ENCODE measurements at regions not wholly inside any gene's neighbourhood (a gene's known extent, or its start where the extent isn't known, plus 50 kb on each side); places are given as distances from the start of the nearest gene placed in this dataset.

DNA sequence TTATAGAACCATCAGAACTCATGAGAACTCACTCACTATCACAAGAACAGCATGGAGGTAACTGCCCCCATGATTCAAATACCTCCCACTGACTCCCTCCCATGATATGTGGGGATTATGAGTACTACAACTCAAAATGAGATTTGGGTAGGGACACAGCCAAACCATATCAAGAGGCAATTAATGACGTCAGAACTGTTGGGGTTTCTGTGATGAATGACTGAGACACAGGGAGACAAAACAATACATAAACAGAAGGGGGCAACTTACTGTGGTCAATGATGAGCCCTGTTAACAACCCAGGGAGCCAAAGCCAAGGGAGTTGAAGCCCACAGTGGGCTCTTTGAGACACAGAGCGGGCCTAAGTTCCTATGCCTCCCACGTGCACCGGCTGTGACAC lies 171.3 kb upstream of the GHITM start:
- Histone ChIP-seq H2BK5ac (ENCODE audit: low read depth, low read length) (no peak overlapping the region), H3K36me3 (ENCODE audit: control insufficient read depth in 2 of 4, insufficient read depth in 4 of 4, low read length in 3 of 4) (no peaks in the 10 kb centered on the region)
- TF ChIP-seq, protein P1, sequence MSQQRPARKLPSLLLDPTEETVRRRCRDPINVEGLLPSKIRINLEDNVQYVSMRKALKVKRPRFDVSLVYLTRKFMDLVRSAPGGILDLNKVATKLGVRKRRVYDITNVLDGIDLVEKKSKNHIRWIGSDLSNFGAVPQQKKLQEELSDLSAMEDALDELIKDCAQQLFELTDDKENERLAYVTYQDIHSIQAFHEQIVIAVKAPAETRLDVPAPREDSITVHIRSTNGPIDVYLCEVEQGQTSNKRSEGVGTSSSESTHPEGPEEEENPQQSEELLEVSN (IDR thresholded peaks at IDR 0.05) = no peak
- TF ChIP-seq SP1 (IDR thresholded peaks at IDR 0.05; ENCODE audit: low read depth, low read length) = no peak
- no peak for TF ChIP-seq GTF2F1 (IDR thresholded peaks at IDR 0.05; ENCODE audit: borderline replicate concordance, low read depth, low read length)
- TF ChIP-seq ATF2 (IDR thresholded peaks at IDR 0.05; ENCODE audit: low read length) = no peak
- TF ChIP-seq YY1 (IDR thresholded peaks at IDR 0.05; ENCODE audit: low read depth, low read length) = no peak
- TF ChIP-seq CHD1 (IDR thresholded peaks at IDR 0.05; ENCODE audit: low read depth, low read length) = no peak
- no peak for TF ChIP-seq POLR2A (IDR thresholded peaks at IDR 0.05; ENCODE audit: control extremely low read depth in 1 of 2, low read depth in 2 of 2, low read length in 2 of 2)
- TF ChIP-seq TAF7 (optimal IDR thresholded peaks at IDR 0.05; ENCODE audit: borderline replicate concordance, low read depth, low read length) = no peak

More for the DNA sequence above, 171.3 kb upstream of the GHITM start:
- no peak overlapping the region for H3K18ac ChIP-seq (ENCODE audit: extremely low read depth, low read length)
- H4K8ac ChIP-seq (ENCODE audit: extremely low read depth, insufficient read depth, low read length) = no peak overlapping the region
- H2BK120ac ChIP-seq (replicated peaks; ENCODE audit: low read depth, low read length) = no peak overlapping the region
- no peak overlapping the region for H2BK15ac ChIP-seq (ENCODE audit: low read length)
- no peak overlapping the region for H2BK12ac ChIP-seq (ENCODE audit: low read depth, low read length)
- FAIRE-seq = no peak
- H3K23ac ChIP-seq (ENCODE audit: insufficient read length) = no peak overlapping the region
- no peak overlapping the region for H2AFZ ChIP-seq (ENCODE audit: low read length)
- no peak overlapping the region for H3K4me3 ChIP-seq (ENCODE audit: extremely low read depth in 1 of 4, insufficient read depth in 2 of 4, low read depth in 3 of 4, low read length in 4 of 4)
- H3K9me3 ChIP-seq (ENCODE audit: insufficient read depth in 2 of 2, low read depth in 1 of 2, low read length in 1 of 2) = no peaks in the 10 kb centered on the region
- H3K4ac ChIP-seq (replicated peaks; ENCODE audit: insufficient read length, low read depth, low read length) = no peak overlapping the region
- H3K23me2 ChIP-seq (ENCODE audit: low read depth, low read length) = no peaks in the 10 kb centered on the region
- ChIA-PET POLR2A (ENCODE audit: partially characterized antibody) (interaction anchor here (0.7 kb wide), 1 partner anchor 188 kb away, joined by 3 read pairs; no protein-coding TSS in a partner anchor), CTCF (ENCODE audit: partially characterized antibody) (no interaction called here)
- DNase-seq (ENCODE audit: low read depth in 1 of 2, low spot score in 2 of 2) = no peak
- no peak overlapping the region for H3K9ac ChIP-seq (replicated peaks in 1 of 4; ENCODE audit: extremely low read depth in 1 of 4, low read depth in 3 of 4, low read length in 3 of 4)
- H4K20me1 ChIP-seq (replicated peaks in 1 of 2; ENCODE audit: control insufficient read depth in 1 of 2, insufficient read depth in 2 of 2, low read length in 2 of 2) = no peaks in the 10 kb centered on the region
- no peak overlapping the region for H3K14ac ChIP-seq (ENCODE audit: insufficient read length)
- WGBS, 2 experiments (ENCODE audit: extremely low coverage in 1 of 2, insufficient coverage in 1 of 2, insufficient read length in 1 of 2, insufficient replicate concordance in 2 of 2, low coverage in 1 of 2, low lambda C conversion rate in 2 of 2, missing lambda C conversion rate in 1 of 2) = 76% methylated on average over 4 of the region's 4 CpGs; no CpG with 5 or more reads in 1 of the 2 experiments
- no peak overlapping the region for H3K27ac ChIP-seq (ENCODE audit: low read depth, low read length)
- H3K27me3 ChIP-seq (replicated peaks in 1 of 4; ENCODE audit: control insufficient read depth in 3 of 4, extremely low read depth in 1 of 4, insufficient read depth in 3 of 4, low read length in 3 of 4) = no peaks in the 10 kb centered on the region
- H3K79me1 ChIP-seq (ENCODE audit: low read depth, low read length) = no peaks in the 10 kb centered on the region
- H3K79me2 ChIP-seq (ENCODE audit: control insufficient read depth in 1 of 2, insufficient read depth in 2 of 2, low read length in 2 of 2) = no peaks in the 10 kb centered on the region
- no peak overlapping the region for H3K4me2 ChIP-seq (ENCODE audit: insufficient read depth in 1 of 2, low read depth in 2 of 2, low read length in 2 of 2)
- no peak overlapping the region for H4K5ac ChIP-seq (ENCODE audit: insufficient read length, low read depth, low read length)
- H2BK20ac ChIP-seq (ENCODE audit: low read length) = no peak overlapping the region
- no peak overlapping the region for H2AK5ac ChIP-seq (ENCODE audit: low read depth, low read length)
- H3K4me1 ChIP-seq (replicated peaks in 1 of 4; ENCODE audit: control insufficient read depth in 3 of 4, insufficient read depth in 4 of 4, low read length in 3 of 4) = no peaks in the 10 kb centered on the region
- no peak overlapping the region for H4K91ac ChIP-seq (replicated peaks; ENCODE audit: insufficient read length, low read length)
- H3K56ac ChIP-seq (replicated peaks; ENCODE audit: insufficient read length, low read depth, low read length) = no peak overlapping the region
